Gastroesophageal sphincter (tissue), 4 donors: ENCODE measurements at regions not wholly inside any gene's neighbourhood (a gene's known extent, or its start where the extent isn't known, plus 50 kb on each side); places are given as distances from the start of the nearest gene placed in this dataset.

Experiments
- ATAC-seq: fragments of 150-250 bp; one replicate; pipeline ENCODE4 v1.9.1; 2016; ENCODE audit warnings: mild to moderate bottlenecking, moderate library complexity
- H3K27ac ChIP-seq, 4 donors: fragments of 200-600 bp; sonication (generic) in 3 of 4; 1 replicate in 3 of 4; 2 replicates in 1 of 4; pipeline ENCODE4 v1.5.1; 2016 to 2019
- H3K27me3 ChIP-seq: fragments of 200-600 bp; sonication (generic); one replicate; pipeline ENCODE4 v1.5.1; 2019
- H3K36me3 ChIP-seq, 2 donors: fragments of 200-600 bp; sonication (generic); one replicate each; pipeline ENCODE4 v1.5.1; 2019; ENCODE audit warnings: control low read depth in 1 of 2
- H3K4me1 ChIP-seq, 3 donors: fragments of 200-600 bp; sonication (generic); 1 replicate in 2 of 3; 2 replicates in 1 of 3; pipeline ENCODE4 v1.5.1; 2016 to 2019; ENCODE audit warnings: control low read depth in 2 of 3
- H3K4me3 ChIP-seq, 2 donors: fragments of 200-600 bp; sonication (generic); one replicate each; pipeline ENCODE4 v1.5.1; 2019; ENCODE audit warnings: mild to moderate bottlenecking in 1 of 2, moderate library complexity in 1 of 2
- H3K9me3 ChIP-seq, 3 donors: fragments of 200-600 bp; sonication (generic); one replicate each; pipeline ENCODE4 v1.5.1; 2017 to 2019; ENCODE audit warnings: control low read depth in 2 of 3
- CTCF ChIP-seq, 4 experiments: fragments of 200-600 bp in 2 of 4; fragments of 450-650 bp in 2 of 4; sonication (generic) in 1 of 4; IDR thresholded peaks; one replicate each; pipeline ENCODE4 v1.5.1; 2017 to 2019; ENCODE audit warnings: antibody characterized with exemption in 4 of 4, mild to moderate bottlenecking in 2 of 4, moderate library complexity in 2 of 4
- EP300 ChIP-seq: sonication (generic); formaldehyde crosslinking; IDR thresholded peaks from one replicate; pipeline ENCODE4 v1.6.1; 2017; ENCODE audit warnings: antibody characterized with exemption, mild to moderate bottlenecking
- POLR2A ChIP-seq, 2 donors: fragments of 450-650 bp; IDR thresholded peaks; one replicate each; pipeline ENCODE4 v1.6.1; 2017; ENCODE audit warnings: antibody characterized with exemption in 2 of 2, mild to moderate bottlenecking in 2 of 2, moderate library complexity in 1 of 2
- POLR2AphosphoS5 ChIP-seq: sonication (generic); formaldehyde crosslinking; IDR thresholded peaks from one replicate; pipeline ENCODE4 v1.6.1; 2017; ENCODE audit warnings: antibody characterized with exemption
- WGBS, 2 donors: methylation state at CpG; one replicate each; pipeline ENCODE4 v1.1.5; 2018; ENCODE audit warnings: low coverage in 1 of 2; 5-methylcytosine and 5-hydroxymethylcytosine counted together

- Histone ChIP-seq H3K4me1 (no peaks in the 10 kb centered on the region), H3K4me3 (no peak overlapping the region), H3K27me3 (no peaks in the 10 kb centered on the region), H3K36me3 (no peaks in the 10 kb centered on the region), H3K27ac (no peak overlapping the region), H3K9me3 (no peaks in the 10 kb centered on the region)
- TF ChIP-seq EP300 (no peak), POLR2A (IDR thresholded peaks at IDR 0.05) (no peak), CTCF (IDR thresholded peaks at IDR 0.05) (no peak), POLR2AphosphoS5 (no peak)
- WGBS, 2 donors, result 75 to 79% methylated on average over 3 of the region's 3 CpGs
- no peak for ATAC-seq
These were observed 237.0 kb upstream of the CDH9 start for GRCh38 chr5:27275345-27275744.

- no peak overlapping the region for H3K4me3 ChIP-seq
- H3K27me3 ChIP-seq, result no peaks in the 10 kb centered on the region
- no peaks in the 10 kb centered on the region for H3K36me3 ChIP-seq
- no peak overlapping the region for H3K27ac ChIP-seq
- H3K4me1 ChIP-seq, result no peaks in the 10 kb centered on the region
- TF ChIP-seq POLR2AphosphoS5, result no peak
- TF ChIP-seq CTCF (IDR thresholded peaks at IDR 0.05), result no peak
- no peak for TF ChIP-seq POLR2A (IDR thresholded peaks at IDR 0.05)
- TF ChIP-seq EP300, result no peak
- ATAC-seq, result no peak
- H3K9me3 ChIP-seq, result no peaks in the 10 kb centered on the region
- WGBS, 2 donors, result 91 to 96% methylated on average over 4 of the region's 4 CpGs
These were observed 231.4 kb upstream of the CDH9 start for GRCh38 chr5:27269766-27270165.

- TF ChIP-seq EP300 (no peak), POLR2AphosphoS5 (no peak), POLR2A (IDR thresholded peaks at IDR 0.05) (no peak), CTCF (IDR thresholded peaks at IDR 0.05) (no peak)
- Histone ChIP-seq H3K36me3 (no peaks in the 10 kb centered on the region), H3K9me3 (peaks cover 0 to 10% (median 0%) of the 10 kb centered on the region in 3 donors), H3K4me3 (no peak overlapping the region), H3K27me3 (no peaks in the 10 kb centered on the region), H3K27ac (no peak overlapping the region), H3K4me1 (no peaks in the 10 kb centered on the region)
- ATAC-seq, result no peak
- 100% methylated on average over 2 to 3 of the region's 27 CpGs for WGBS, 2 donors
These were observed 228.9 kb upstream of the CDH9 start for GRCh38 chr5:27267209-27267824.

GRCh38 chr5:27266184-27266583 lies 227.8 kb upstream of the CDH9 start:
- Histone ChIP-seq H3K9me3 (peaks cover 0 to 10% (median 0%) of the 10 kb centered on the region in 3 donors), H3K4me3 (no peak overlapping the region), H3K27me3 (no peaks in the 10 kb centered on the region), H3K4me1 (no peaks in the 10 kb centered on the region), H3K36me3 (no peaks in the 10 kb centered on the region), H3K27ac (no peak overlapping the region)
- TF ChIP-seq CTCF (IDR thresholded peaks at IDR 0.05) (no peak), EP300 (no peak), POLR2A (IDR thresholded peaks at IDR 0.05) (no peak), POLR2AphosphoS5 (no peak)
- WGBS, 2 donors, result 36 to 82% methylated on average over 2 of the region's 2 CpGs
- no peak for ATAC-seq

GRCh38 chr5:27257696-27258095 lies 219.3 kb upstream of the CDH9 start:
- WGBS, 2 donors, result 48 to 78% methylated on average over 3 of the region's 3 CpGs
- ATAC-seq, result no peak
- no peak for TF ChIP-seq POLR2A (IDR thresholded peaks at IDR 0.05)
- no peak for TF ChIP-seq POLR2AphosphoS5
- TF ChIP-seq EP300, result no peak
- Histone ChIP-seq H3K4me1 (no peaks in the 10 kb centered on the region), H3K4me3 (no peak overlapping the region), H3K27me3 (no peaks in the 10 kb centered on the region), H3K27ac (no peak overlapping the region), H3K36me3 (no peaks in the 10 kb centered on the region), H3K9me3 (peaks cover 0 to 7% (median 0%) of the 10 kb centered on the region in 3 donors)
